HG03097 (cell line): ENCODE measurements at regions not wholly inside any gene's neighbourhood (a gene's known extent, or its start where the extent isn't known, plus 50 kb on each side); places are given as distances from the start of the nearest gene placed in this dataset.
A peak's percentile ranks its signal among the peaks of the same experiment; 100 is the strongest.

Experiments
- ATAC-seq: cut with Tn5 transposase; IDR thresholded peaks from one replicate; pipeline ENCODE4 v1.9.1; 2021; ENCODE audit not compliant: unreplicated experiment, low FRiP score

- ATAC-seq = peak; percentile 76
Measured at GRCh38 chr3:59456852-59457485, 407.1 kb upstream of the CFAP20DC start.

- ATAC-seq = no peak
Measured at GRCh38 chr3:59451800-59452746, 402.2 kb upstream of the CFAP20DC start.

GRCh38 chr3:59450946-59451763 lies 401.3 kb upstream of the CFAP20DC start:
- peak; percentile 95 for ATAC-seq

GRCh38 chr3:59450437-59450836 lies 400.6 kb upstream of the CFAP20DC start:
- ATAC-seq = no peak

- ATAC-seq = no peak
Measured at GRCh38 chr3:59446775-59447465, 397.1 kb upstream of the CFAP20DC start.

GRCh38 chr3:59444676-59445075 lies 394.9 kb upstream of the CFAP20DC start:
- no peak for ATAC-seq

- ATAC-seq = no peak
Measured at GRCh38 chr3:59444294-59444671, 394.5 kb upstream of the CFAP20DC start.

- no peak for ATAC-seq
Measured at GRCh38 chr3:59443618-59444293, 393.9 kb upstream of the CFAP20DC start.

- ATAC-seq = no peak
Measured at GRCh38 chr3:59442046-59442445, 392.2 kb upstream of the CFAP20DC start.

GRCh38 chr3:59440285-59441028 lies 390.6 kb upstream of the CFAP20DC start:
- no peak for ATAC-seq

- ATAC-seq = no peak
Measured at GRCh38 chr3:59438492-59438891, 388.7 kb upstream of the CFAP20DC start.

- no peak for ATAC-seq
Measured at GRCh38 chr3:59436164-59436958, 386.5 kb upstream of the CFAP20DC start.

GRCh38 chr3:59433546-59433945 lies 383.7 kb upstream of the CFAP20DC start:
- ATAC-seq = no peak

GRCh38 chr3:59432665-59433064 lies 382.8 kb upstream of the CFAP20DC start:
- no peak for ATAC-seq

- ATAC-seq = no peak
Measured at GRCh38 chr3:59430341-59430740, 380.5 kb upstream of the CFAP20DC start.

GRCh38 chr3:59429198-59429597 lies 379.4 kb upstream of the CFAP20DC start:
- no peak for ATAC-seq

- no peak for ATAC-seq
Measured at GRCh38 chr3:59426821-59427565, 377.2 kb upstream of the CFAP20DC start.

GRCh38 chr3:59425942-59426341 lies 376.1 kb upstream of the CFAP20DC start:
- no peak for ATAC-seq
